Kidney epithelial cell (primary cell): ENCODE measurements at regions not wholly inside any gene's neighbourhood (a gene's known extent, or its start where the extent isn't known, plus 50 kb on each side); places are given as distances from the start of the nearest gene placed in this dataset.

Experiments used
- DNase-seq: peaks from one replicate; pipeline ENCODE4 v3.0.0-alpha.2; 2010; ENCODE audit warnings: low read depth
- H3K27me3 ChIP-seq: 2 replicates; pipeline ENCODE4 v1.6.0; 2011; ENCODE audit warnings: low read length; ENCODE audit not compliant: control insufficient read depth, insufficient read depth
- H3K36me3 ChIP-seq: 2 replicates; pipeline ENCODE4 v1.5.1; 2011; ENCODE audit warnings: low read length; ENCODE audit not compliant: control insufficient read depth, insufficient read depth
- H3K4me3 ChIP-seq: 2 replicates; pipeline ENCODE4 v1.5.1; 2011; ENCODE audit warnings: low read depth, mild to moderate bottlenecking, control low read depth, low read length
- TF ChIP-seq, protein P1 (sequence below): IDR thresholded peaks from 2 replicates; pipeline ENCODE4 v1.5.1; 2011; ENCODE audit warnings: mild to moderate bottlenecking, moderate library complexity, low read length, control low read depth, inconsistent platforms; ENCODE audit not compliant: insufficient read depth, poor library complexity, severe bottlenecking

DNA sequence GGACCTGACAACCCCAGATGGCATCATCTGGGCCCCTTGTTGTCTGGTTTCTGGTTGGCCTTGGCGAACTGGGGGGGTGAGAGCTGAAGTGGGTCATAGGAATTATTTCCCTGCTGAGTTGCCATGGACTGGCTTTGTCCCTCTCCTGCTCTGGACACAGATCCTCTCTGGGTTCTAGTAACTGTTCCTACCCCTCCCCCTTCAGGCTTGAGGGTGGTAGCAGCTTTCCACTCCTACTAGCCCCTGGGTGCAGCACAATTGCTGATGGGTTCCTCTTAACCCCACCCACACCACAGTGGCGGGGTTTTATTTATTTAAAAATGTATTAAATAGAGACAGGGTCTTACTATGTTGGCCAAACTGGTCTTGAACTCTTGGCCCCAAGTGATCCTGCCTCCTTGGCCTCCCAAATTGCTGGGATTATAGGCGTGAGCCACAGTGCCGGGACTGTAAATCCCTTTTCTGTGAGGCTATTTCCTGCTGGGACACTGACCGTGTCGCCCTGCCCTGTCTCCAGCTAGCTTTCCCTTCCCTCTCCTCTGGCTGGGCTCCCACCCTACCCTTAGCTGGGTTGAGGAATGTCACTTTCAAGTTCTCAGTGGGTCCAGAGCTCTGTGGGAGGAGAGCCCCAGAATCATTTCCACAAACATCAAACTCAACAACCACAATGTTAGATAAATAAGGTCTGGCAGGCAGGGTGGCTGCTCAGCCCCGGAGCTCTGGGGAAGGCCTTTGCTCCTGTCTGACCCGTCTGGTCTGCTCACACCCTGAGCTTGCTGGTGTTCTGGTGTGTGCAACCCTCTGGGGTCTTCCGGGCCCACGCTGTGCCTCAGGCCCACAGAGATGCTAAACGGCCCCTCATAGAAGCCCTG lies 112.7 kb upstream of the WNT4 start:
- H3K27me3 ChIP-seq, result peaks cover 22% of the 10 kb centered on the region
- TF ChIP-seq, protein P1, sequence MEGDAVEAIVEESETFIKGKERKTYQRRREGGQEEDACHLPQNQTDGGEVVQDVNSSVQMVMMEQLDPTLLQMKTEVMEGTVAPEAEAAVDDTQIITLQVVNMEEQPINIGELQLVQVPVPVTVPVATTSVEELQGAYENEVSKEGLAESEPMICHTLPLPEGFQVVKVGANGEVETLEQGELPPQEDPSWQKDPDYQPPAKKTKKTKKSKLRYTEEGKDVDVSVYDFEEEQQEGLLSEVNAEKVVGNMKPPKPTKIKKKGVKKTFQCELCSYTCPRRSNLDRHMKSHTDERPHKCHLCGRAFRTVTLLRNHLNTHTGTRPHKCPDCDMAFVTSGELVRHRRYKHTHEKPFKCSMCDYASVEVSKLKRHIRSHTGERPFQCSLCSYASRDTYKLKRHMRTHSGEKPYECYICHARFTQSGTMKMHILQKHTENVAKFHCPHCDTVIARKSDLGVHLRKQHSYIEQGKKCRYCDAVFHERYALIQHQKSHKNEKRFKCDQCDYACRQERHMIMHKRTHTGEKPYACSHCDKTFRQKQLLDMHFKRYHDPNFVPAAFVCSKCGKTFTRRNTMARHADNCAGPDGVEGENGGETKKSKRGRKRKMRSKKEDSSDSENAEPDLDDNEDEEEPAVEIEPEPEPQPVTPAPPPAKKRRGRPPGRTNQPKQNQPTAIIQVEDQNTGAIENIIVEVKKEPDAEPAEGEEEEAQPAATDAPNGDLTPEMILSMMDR, result no peak
- no peak for DNase-seq
- no peaks in the 10 kb centered on the region for H3K36me3 ChIP-seq
- H3K4me3 ChIP-seq, result no peak overlapping the region

GRCh38 chr1:22256213-22256512 lies 113.3 kb upstream of the WNT4 start:
- no peaks in the 10 kb centered on the region for H3K36me3 ChIP-seq

GRCh38 chr1:22257290-22258275 lies 114.7 kb upstream of the WNT4 start:
- H3K36me3 ChIP-seq, result no peaks in the 10 kb centered on the region
- DNase-seq, result no peak

More at GRCh38 chr1:22256213-22256512, 113.3 kb upstream of the WNT4 start:
- Histone ChIP-seq H3K4me3 (no peak overlapping the region), H3K27me3 (peaks cover 22% of the 10 kb centered on the region)
- DNase-seq, result no peak
- TF ChIP-seq, protein P1, result no peak

GRCh38 chr1:22258698-22259097 lies 115.8 kb upstream of the WNT4 start:
- Histone ChIP-seq H3K27me3 (peaks cover 32% of the 10 kb centered on the region), H3K36me3 (no peaks in the 10 kb centered on the region), H3K4me3 (no peak overlapping the region)
- DNase-seq, result no peak
- TF ChIP-seq, protein P1, result no peak

More at GRCh38 chr1:22257290-22258275, 114.7 kb upstream of the WNT4 start:
- Histone ChIP-seq H3K4me3 (no peak overlapping the region), H3K27me3 (peaks cover 27% of the 10 kb centered on the region)
- TF ChIP-seq, protein P1, result no peak

GRCh38 chr1:22259551-22260282 lies 116.8 kb upstream of the WNT4 start:
- DNase-seq, result no peak
- TF ChIP-seq, protein P1, result no peak
- Histone ChIP-seq H3K4me3 (no peak overlapping the region), H3K27me3 (peaks cover 31% of the 10 kb centered on the region), H3K36me3 (no peaks in the 10 kb centered on the region)
